ENCODE measurements at regions not wholly inside any gene's neighbourhood (a gene's known extent, or its start where the extent isn't known, plus 50 kb on each side); places are given as distances from the start of the nearest gene placed in this dataset.

GRCh38 chr7:70907259-70908247 is 224.4 kb upstream of the GALNT17 start:
- no peak for DNase-seq (ENCODE audit: low spot score)

GRCh38 chr7:70913924-70914323 is 218.0 kb upstream of the GALNT17 start:
- DNase-seq (ENCODE audit: low spot score), result no peak

GRCh38 chr7:70915067-70915466 is 216.9 kb upstream of the GALNT17 start:
- DNase-seq (ENCODE audit: low spot score), result no peak

GRCh38 chr7:70919481-70920073 is 212.4 kb upstream of the GALNT17 start:
- DNase-seq (ENCODE audit: low spot score), result no peak

- DNase-seq (ENCODE audit: low spot score), result no peak
Observed at GRCh38 chr7:70920876-70921275, 211.1 kb upstream of the GALNT17 start.

GRCh38 chr7:70923181-70923845 is 208.6 kb upstream of the GALNT17 start:
- no peak for DNase-seq (ENCODE audit: low spot score)

- DNase-seq (ENCODE audit: low spot score), result no peak
Observed at GRCh38 chr7:70925411-70926115, 206.4 kb upstream of the GALNT17 start.

- DNase-seq (ENCODE audit: low spot score), result no peak
Observed at GRCh38 chr7:70926666-70927065, 205.3 kb upstream of the GALNT17 start.

- no peak for DNase-seq (ENCODE audit: low spot score)
Observed at GRCh38 chr7:70935311-70935710, 196.6 kb upstream of the GALNT17 start.

GRCh38 chr7:70935854-70936253 is 196.1 kb upstream of the GALNT17 start:
- DNase-seq (ENCODE audit: low spot score), result no peak

GRCh38 chr7:70937424-70937823 is 194.5 kb upstream of the GALNT17 start:
- no peak for DNase-seq (ENCODE audit: low spot score)

GRCh38 chr7:70940597-70940996 is 191.3 kb upstream of the GALNT17 start:
- DNase-seq (ENCODE audit: low spot score), result no peak

- no peak for DNase-seq (ENCODE audit: low spot score)
Observed at GRCh38 chr7:70942791-70943190, 189.2 kb upstream of the GALNT17 start.

GRCh38 chr7:70944516-70944915 is 187.4 kb upstream of the GALNT17 start:
- DNase-seq (ENCODE audit: low spot score), result no peak

GRCh38 chr7:70947181-70947580 is 184.8 kb upstream of the GALNT17 start:
- no peak for DNase-seq (ENCODE audit: low spot score)

- DNase-seq (ENCODE audit: low spot score), result no peak
Observed at GRCh38 chr7:70949862-70950261, 182.1 kb upstream of the GALNT17 start.

GRCh38 chr7:70951271-70951962 is 180.5 kb upstream of the GALNT17 start:
- no peak for DNase-seq (ENCODE audit: low spot score)

- DNase-seq (ENCODE audit: low spot score), result no peak
Observed at GRCh38 chr7:70952311-70952710, 179.6 kb upstream of the GALNT17 start.

GRCh38 chr7:70953331-70953741 is 178.6 kb upstream of the GALNT17 start:
- no peak for DNase-seq (ENCODE audit: low spot score)

- DNase-seq (ENCODE audit: low spot score), result no peak
Observed at GRCh38 chr7:70953796-70954195, 178.1 kb upstream of the GALNT17 start.

GRCh38 chr7:70972693-70973092 is 159.3 kb upstream of the GALNT17 start:
- no peak for DNase-seq (ENCODE audit: low spot score)

- no peak for DNase-seq (ENCODE audit: low spot score)
Observed at GRCh38 chr7:70975754-70976153, 156.2 kb upstream of the GALNT17 start.
